H1 (cell line): ENCODE measurements at regions not wholly inside any gene's neighbourhood (a gene's known extent, or its start where the extent isn't known, plus 50 kb on each side); places are given as distances from the start of the nearest gene placed in this dataset.

ENCODE experiments used
- CTCF ChIA-PET: fragments of 300-600 bp; sonication (Branson Sonifier 250); formaldehyde crosslinking; loops from one replicate; lab custom pipeline; 2021; ENCODE audit not compliant: partially characterized antibody; lab: Charles Lee
- POLR2A ChIA-PET: fragments of 300-600 bp; sonication (Branson Sonifier 250); formaldehyde crosslinking; loops from one replicate; lab custom pipeline; 2021; ENCODE audit warnings: inconsistent platforms; ENCODE audit not compliant: partially characterized antibody; lab: Charles Lee
- DNase-seq, 2 experiments: peaks; one replicate each; pipeline versions ENCODE4 v3.0.0 to v3.0.0-alpha.2; 2010 to 2022; ENCODE audit warnings: low spot score in 2 of 2, low read depth in 1 of 2, mixed read lengths in 1 of 2
- FAIRE-seq: peaks from 2 replicates; lab custom pipeline; 2011; peaks lifted over from hg19 to GRCh38; lab: Jason Lieb, UNC
- H2AFZ ChIP-seq: 2 replicates; pipeline ENCODE4 v1.8.1; 2012; ENCODE audit warnings: low read length, inconsistent platforms
- H2AK5ac ChIP-seq: 2 replicates; pipeline ENCODE4 v1.6.1; 2013; ENCODE audit warnings: low read depth, low read length
- H2BK120ac ChIP-seq: replicated peaks from 2 replicates; pipeline ENCODE3; 2013; ENCODE audit warnings: low read depth, low read length, inconsistent platforms
- H2BK12ac ChIP-seq: 2 replicates; pipeline ENCODE4 v1.6.1; 2013; ENCODE audit warnings: low read depth, low read length
- H2BK15ac ChIP-seq: 2 replicates; pipeline ENCODE4 v1.6.1; 2013; ENCODE audit warnings: low read length
- H2BK20ac ChIP-seq: 2 replicates; pipeline ENCODE4 v1.6.1; 2013; ENCODE audit warnings: low read length
- H2BK5ac ChIP-seq: 2 replicates; pipeline ENCODE4 v1.6.1; 2013; ENCODE audit warnings: low read depth, low read length
- H3K14ac ChIP-seq: 2 replicates; pipeline ENCODE4 v1.6.1; 2013; ENCODE audit warnings: inconsistent platforms; ENCODE audit not compliant: insufficient read length
- H3K18ac ChIP-seq: 2 replicates; pipeline ENCODE4 v1.6.1; 2013; ENCODE audit warnings: low read length; ENCODE audit errors: extremely low read depth
- H3K23ac ChIP-seq: 2 replicates; pipeline ENCODE4 v1.6.1; 2013; ENCODE audit warnings: inconsistent platforms; ENCODE audit not compliant: insufficient read length
- H3K23me2 ChIP-seq: 2 replicates; pipeline ENCODE4 v1.6.1; 2013; ENCODE audit warnings: low read depth, low read length
- H3K27ac ChIP-seq: 2 replicates; pipeline ENCODE4 v1.6.1; 2011; ENCODE audit warnings: low read depth, low read length, inconsistent platforms
- H3K27me3 ChIP-seq, 4 experiments: replicated peaks in 1 of 4; 1 replicate in 1 of 4; 2 replicates in 3 of 4; pipeline versions ENCODE4 v1.6.1 to v1.8.1; 2011 to 2013; ENCODE audit warnings: low read length in 3 of 4, mild to moderate bottlenecking in 3 of 4, inconsistent platforms in 2 of 4, mixed read lengths in 2 of 4, moderate library complexity in 1 of 4; ENCODE audit not compliant: control insufficient read depth in 3 of 4, insufficient read depth in 3 of 4; ENCODE audit errors: extremely low read depth in 1 of 4
- H3K36me3 ChIP-seq, 4 experiments: 2 replicates each; pipeline versions ENCODE4 v1.6.1 to v1.8.1; 2011 to 2013; ENCODE audit warnings: mild to moderate bottlenecking in 4 of 4, low read length in 3 of 4, moderate library complexity in 2 of 4, control low read depth in 1 of 4, inconsistent platforms in 1 of 4; ENCODE audit not compliant: insufficient read depth in 4 of 4, control insufficient read depth in 2 of 4
- H3K4ac ChIP-seq: replicated peaks from 2 replicates; pipeline ENCODE3; 2013; ENCODE audit warnings: low read length, low read depth, mixed read lengths, inconsistent platforms; ENCODE audit not compliant: insufficient read length
- H3K4me1 ChIP-seq, 4 experiments: replicated peaks in 1 of 4; 1 replicate in 1 of 4; 2 replicates in 3 of 4; pipeline versions ENCODE4 v1.6.1 to v1.8.1; 2011 to 2013; ENCODE audit warnings: low read length in 3 of 4, inconsistent platforms in 2 of 4, mixed read lengths in 1 of 4; ENCODE audit not compliant: insufficient read depth in 4 of 4, control insufficient read depth in 3 of 4
- H3K4me2 ChIP-seq, 2 experiments: 2 replicates each; pipeline versions ENCODE4 v1.6.1 to v1.8.1; 2011 to 2013; ENCODE audit warnings: low read depth in 2 of 2, low read length in 2 of 2, control low read depth in 1 of 2, inconsistent platforms in 1 of 2, mild to moderate bottlenecking in 1 of 2; ENCODE audit not compliant: insufficient read depth in 1 of 2
- H3K4me3 ChIP-seq, 4 experiments: fragments of 200-600, 300-600 bp in 1 of 4; sonication (generic), shearing (Covaris generic), sonication (Bioruptor Twin) in 1 of 4; 2 replicates each; pipeline versions ENCODE4 v1.5.1 to v1.8.1; 2011 to 2016; ENCODE audit warnings: low read length in 4 of 4, low read depth in 3 of 4, control low read depth in 2 of 4, inconsistent platforms in 2 of 4, mild to moderate bottlenecking in 2 of 4, mixed read lengths in 1 of 4, moderate library complexity in 1 of 4; ENCODE audit not compliant: insufficient read depth in 2 of 4; ENCODE audit errors: extremely low read depth in 1 of 4
- H3K56ac ChIP-seq: replicated peaks from 2 replicates; pipeline ENCODE3; 2013; ENCODE audit warnings: low read depth, mild to moderate bottlenecking, mixed read lengths, low read length, inconsistent platforms; ENCODE audit not compliant: insufficient read length
- H3K79me1 ChIP-seq: 2 replicates; pipeline ENCODE4 v1.6.1; 2013; ENCODE audit warnings: low read depth, low read length, control low read depth
- H3K79me2 ChIP-seq, 2 experiments: 2 replicates each; pipeline versions ENCODE4 v1.6.1 to v1.8.1; 2012 to 2013; ENCODE audit warnings: low read length in 2 of 2, mild to moderate bottlenecking in 2 of 2, inconsistent platforms in 1 of 2; ENCODE audit not compliant: insufficient read depth in 2 of 2, control insufficient read depth in 1 of 2
- H3K9ac ChIP-seq, 4 experiments: replicated peaks in 1 of 4; 1 replicate in 1 of 4; 2 replicates in 3 of 4; pipeline versions ENCODE4 v1.6.1 to v1.8.1; 2011 to 2013; ENCODE audit warnings: low read depth in 3 of 4, low read length in 3 of 4, control low read depth in 2 of 4, mild to moderate bottlenecking in 2 of 4, moderate library complexity in 2 of 4, inconsistent platforms in 1 of 4; ENCODE audit errors: extremely low read depth in 1 of 4
- H3K9me3 ChIP-seq, 2 experiments: 2 replicates each; pipeline versions ENCODE4 v1.6.1 to v1.8.1; 2012 to 2013; ENCODE audit warnings: mild to moderate bottlenecking in 2 of 2, moderate library complexity in 2 of 2, control low read depth in 1 of 2, inconsistent platforms in 1 of 2, low read depth in 1 of 2, low read length in 1 of 2, mixed read lengths in 1 of 2; ENCODE audit not compliant: insufficient read depth in 2 of 2
- H4K20me1 ChIP-seq, 2 experiments: replicated peaks in 1 of 2; 2 replicates each; pipeline versions ENCODE3 to v1.8.1; 2011 to 2013; ENCODE audit warnings: inconsistent platforms in 2 of 2, low read length in 2 of 2, mild to moderate bottlenecking in 1 of 2; ENCODE audit not compliant: insufficient read depth in 2 of 2, control insufficient read depth in 1 of 2
- H4K5ac ChIP-seq: 2 replicates; pipeline ENCODE4 v1.6.1; 2013; ENCODE audit warnings: low read length, low read depth, mixed read lengths, inconsistent platforms; ENCODE audit not compliant: insufficient read length
- H4K8ac ChIP-seq: 2 replicates; pipeline ENCODE4 v1.8.0; 2013; ENCODE audit warnings: mild to moderate bottlenecking, moderate library complexity, low read length, inconsistent platforms; ENCODE audit not compliant: insufficient read depth; ENCODE audit errors: extremely low read depth
- H4K91ac ChIP-seq: replicated peaks from 2 replicates; pipeline ENCODE3; 2013; ENCODE audit warnings: low read length, mixed read lengths, inconsistent platforms; ENCODE audit not compliant: insufficient read length
- BRCA1 ChIP-seq: IDR thresholded peaks from 2 replicates; pipeline ENCODE4 v1.6.1; 2012; ENCODE audit warnings: low read depth, low read length, improper control_type of control experiment
- EP300 ChIP-seq, 2 experiments: IDR thresholded peaks; 1 replicate in 1 of 2; 2 replicates in 1 of 2; pipeline ENCODE4 v1.6.1; 2011 to 2012; ENCODE audit warnings: low read depth in 2 of 2, low read length in 2 of 2, mild to moderate bottlenecking in 2 of 2, borderline replicate concordance in 1 of 2, inconsistent platforms in 1 of 2, moderate library complexity in 1 of 2
- JUN ChIP-seq: IDR thresholded peaks from 2 replicates; pipeline ENCODE4 v1.6.1; 2011; ENCODE audit warnings: low read depth, mild to moderate bottlenecking, improper control_type of control experiment, low read length
- POU5F1 ChIP-seq: IDR thresholded peaks from 2 replicates; pipeline ENCODE4 v1.6.1; 2011; ENCODE audit warnings: low read depth, mild to moderate bottlenecking, low read length, moderate library complexity
- RXRA ChIP-seq: IDR thresholded peaks from 2 replicates; pipeline ENCODE4 v1.6.1; 2011; ENCODE audit warnings: low read depth, mild to moderate bottlenecking, low read length, moderate library complexity; ENCODE audit not compliant: insufficient read depth
- SP1 ChIP-seq: IDR thresholded peaks from 2 replicates; pipeline ENCODE4 v1.6.1; 2011; ENCODE audit warnings: low read depth, low read length
- SP2 ChIP-seq: IDR thresholded peaks from 2 replicates; pipeline ENCODE4 v1.6.1; 2012; ENCODE audit warnings: mild to moderate bottlenecking, low read length, inconsistent platforms
- TAF7 ChIP-seq: optimal IDR thresholded peaks from 2 replicates; pipeline ENCODE3; 2011; ENCODE audit warnings: low read depth, mild to moderate bottlenecking, inconsistent platforms, low read length, moderate library complexity, borderline replicate concordance
- WGBS, 2 experiments: shearing (Covaris generic) in 1 of 2; methylation state at CpG; one replicate each; pipeline versions ENCODE4 v1.1.6 to v1.1.7; 2013 to 2015; ENCODE audit warnings: low lambda C conversion rate in 2 of 2, mixed read lengths in 2 of 2, inconsistent platforms in 1 of 2, low coverage in 1 of 2, missing lambda C conversion rate in 1 of 2; ENCODE audit not compliant: insufficient replicate concordance in 2 of 2, insufficient coverage in 1 of 2, insufficient read length in 1 of 2; ENCODE audit errors: extremely low coverage in 1 of 2, missing lambda C conversion rate in 1 of 2; 5-methylcytosine and 5-hydroxymethylcytosine counted together
- TF ChIP-seq, protein P1 (sequence below): IDR thresholded peaks from 2 replicates; pipeline ENCODE4 v1.6.1; 2012; ENCODE audit warnings: inconsistent platforms
- TF ChIP-seq, protein P2 (sequence below): IDR thresholded peaks from 2 replicates; pipeline ENCODE4 v1.6.1; 2011; ENCODE audit warnings: low read depth, mild to moderate bottlenecking, low read length; ENCODE audit not compliant: insufficient read depth
- TF ChIP-seq, protein P3 (sequence below): IDR thresholded peaks from 2 replicates; pipeline ENCODE4 v1.6.1; 2012; ENCODE audit warnings: low read length, inconsistent platforms

DNA sequence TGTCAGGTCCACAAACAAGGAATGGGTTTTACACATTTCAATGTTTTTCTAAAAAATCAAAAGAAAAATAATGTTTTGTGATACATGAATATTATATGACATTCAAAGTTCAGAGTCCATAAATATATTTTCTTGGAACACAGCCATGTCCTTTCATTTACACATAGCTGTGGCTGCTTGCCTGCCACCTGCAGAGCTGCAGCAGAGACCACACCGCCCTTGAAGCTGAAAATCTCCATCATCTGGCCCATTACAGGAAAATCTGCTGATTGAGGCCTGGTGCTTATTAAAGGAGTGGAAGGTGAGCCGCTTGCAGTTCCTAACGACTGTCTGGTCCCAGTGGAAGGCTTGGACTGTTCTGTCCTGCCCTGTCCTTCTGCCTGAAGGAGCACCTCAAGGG, 232.6 kb upstream of the ADAMTS16 start:
- H3K9ac ChIP-seq, result no peak overlapping the region
- H3K9me3 ChIP-seq, result no peaks in the 10 kb centered on the region
- H4K91ac ChIP-seq, result no peak overlapping the region
- no peak overlapping the region for H3K4ac ChIP-seq
- H2BK120ac ChIP-seq, result no peak overlapping the region
- no peak overlapping the region for H2BK5ac ChIP-seq
- no peak overlapping the region for H4K8ac ChIP-seq
- POLR2A ChIA-PET, result no interaction called here
- no peak overlapping the region for H3K14ac ChIP-seq
- H3K56ac ChIP-seq, result no peak overlapping the region
- no peak overlapping the region for H3K4me2 ChIP-seq
- no peak overlapping the region for H3K27ac ChIP-seq
- no peaks in the 10 kb centered on the region for H4K20me1 ChIP-seq
- no peak overlapping the region for H2BK20ac ChIP-seq
- no peaks in the 10 kb centered on the region for H3K27me3 ChIP-seq
- no peaks in the 10 kb centered on the region for H3K23me2 ChIP-seq
- H3K79me1 ChIP-seq, result no peaks in the 10 kb centered on the region
- no peak overlapping the region for H2AFZ ChIP-seq
- FAIRE-seq, result no peak
- CTCF ChIA-PET, result no interaction called here
- no peak overlapping the region for H3K18ac ChIP-seq
- H3K79me2 ChIP-seq, result no peaks in the 10 kb centered on the region
- H2AK5ac ChIP-seq, result no peak overlapping the region
- H3K23ac ChIP-seq, result no peak overlapping the region
- H3K4me1 ChIP-seq, result peaks cover 0 to 3% (median 1%) of the 10 kb centered on the region in 4 experiments; a peak in 2 of 7 replicates
- 83% methylated on average over 3 of the region's 3 CpGs; no CpG with 5 or more reads in 1 of the 2 experiments for WGBS, 2 experiments
- no peak overlapping the region for H3K4me3 ChIP-seq
- no peak overlapping the region for H2BK15ac ChIP-seq
- no peak for DNase-seq
- no peak overlapping the region for H2BK12ac ChIP-seq
- no peak overlapping the region for H4K5ac ChIP-seq
- H3K36me3 ChIP-seq, result no peaks in the 10 kb centered on the region
- no peak for TF ChIP-seq BRCA1
- no peak for TF ChIP-seq EP300 (IDR thresholded peaks at IDR 0.05; ENCODE audit: borderline replicate concordance in 1 of 2, low read depth in 2 of 2, low read length in 2 of 2)
- TF ChIP-seq, protein P1, sequence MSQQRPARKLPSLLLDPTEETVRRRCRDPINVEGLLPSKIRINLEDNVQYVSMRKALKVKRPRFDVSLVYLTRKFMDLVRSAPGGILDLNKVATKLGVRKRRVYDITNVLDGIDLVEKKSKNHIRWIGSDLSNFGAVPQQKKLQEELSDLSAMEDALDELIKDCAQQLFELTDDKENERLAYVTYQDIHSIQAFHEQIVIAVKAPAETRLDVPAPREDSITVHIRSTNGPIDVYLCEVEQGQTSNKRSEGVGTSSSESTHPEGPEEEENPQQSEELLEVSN, result no peak
- TF ChIP-seq, protein P2, sequence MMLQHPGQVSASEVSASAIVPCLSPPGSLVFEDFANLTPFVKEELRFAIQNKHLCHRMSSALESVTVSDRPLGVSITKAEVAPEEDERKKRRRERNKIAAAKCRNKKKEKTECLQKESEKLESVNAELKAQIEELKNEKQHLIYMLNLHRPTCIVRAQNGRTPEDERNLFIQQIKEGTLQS, result no peak
- TF ChIP-seq RXRA, result no peak
- no peak for TF ChIP-seq JUN
- TF ChIP-seq POU5F1, result no peak
- TF ChIP-seq SP2, result no peak
- no peak for TF ChIP-seq TAF7
- TF ChIP-seq, protein P3, sequence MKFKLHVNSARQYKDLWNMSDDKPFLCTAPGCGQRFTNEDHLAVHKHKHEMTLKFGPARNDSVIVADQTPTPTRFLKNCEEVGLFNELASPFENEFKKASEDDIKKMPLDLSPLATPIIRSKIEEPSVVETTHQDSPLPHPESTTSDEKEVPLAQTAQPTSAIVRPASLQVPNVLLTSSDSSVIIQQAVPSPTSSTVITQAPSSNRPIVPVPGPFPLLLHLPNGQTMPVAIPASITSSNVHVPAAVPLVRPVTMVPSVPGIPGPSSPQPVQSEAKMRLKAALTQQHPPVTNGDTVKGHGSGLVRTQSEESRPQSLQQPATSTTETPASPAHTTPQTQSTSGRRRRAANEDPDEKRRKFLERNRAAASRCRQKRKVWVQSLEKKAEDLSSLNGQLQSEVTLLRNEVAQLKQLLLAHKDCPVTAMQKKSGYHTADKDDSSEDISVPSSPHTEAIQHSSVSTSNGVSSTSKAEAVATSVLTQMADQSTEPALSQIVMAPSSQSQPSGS, result no peak
- no peak for TF ChIP-seq SP1
